Eye (tissue), 1 donor: ENCODE measurements at regions not wholly inside any gene's neighbourhood (a gene's known extent, or its start where the extent isn't known, plus 50 kb on each side); places are given as distances from the start of the nearest gene placed in this dataset.
"Not testable (repeated sequence)": the region's sequence is repeated elsewhere in the genome, so short reads cannot be mapped to it uniquely, and the experiment has no call there.

Experiments used
- DNase-seq: peaks from one replicate; pipeline ENCODE4 v3.0.0-alpha.2; 2015

DNA sequence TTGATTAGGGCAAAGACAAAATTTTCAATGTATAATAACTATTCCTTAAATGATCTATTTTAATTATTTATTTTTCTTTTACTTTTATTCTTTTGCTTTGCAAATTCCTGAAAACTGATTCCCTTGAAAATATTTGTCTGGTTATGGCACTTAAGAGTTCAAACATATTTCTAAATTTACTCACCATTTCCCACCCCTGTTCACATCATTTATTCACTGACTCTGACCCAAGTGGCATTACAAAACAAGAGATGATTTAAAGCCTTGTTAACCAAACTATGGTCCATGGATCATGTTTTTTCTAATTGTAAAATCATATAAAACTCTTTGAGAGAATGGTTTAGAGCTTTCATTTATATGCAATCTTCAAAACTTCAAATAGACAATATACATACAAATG, 1256.1 kb upstream of the LRRN3 start:
- no peak for DNase-seq

GRCh38 chr7:109835577-109835976, 1255.3 kb upstream of the LRRN3 start:
- DNase-seq, result no peak

DNA sequence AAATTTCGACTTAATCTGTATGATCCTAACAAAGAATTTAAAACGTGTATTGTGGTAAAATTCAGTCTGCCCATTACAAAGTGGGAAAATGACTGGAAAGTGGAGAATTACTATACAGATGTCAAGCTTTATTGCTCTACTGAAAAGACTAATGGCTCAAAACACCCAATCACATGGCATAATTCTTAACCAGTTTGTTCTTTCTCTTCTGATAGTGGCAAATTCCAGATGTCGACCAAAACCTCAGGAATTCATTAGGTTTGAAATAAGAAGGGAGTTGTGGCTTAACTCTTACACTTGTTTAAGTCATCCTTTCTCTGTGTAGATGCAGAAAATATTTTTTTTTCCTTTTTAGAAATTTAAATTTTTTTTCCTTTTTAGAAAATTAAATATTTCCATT, 1254.9 kb upstream of the LRRN3 start:
- DNase-seq, result no peak

DNA sequence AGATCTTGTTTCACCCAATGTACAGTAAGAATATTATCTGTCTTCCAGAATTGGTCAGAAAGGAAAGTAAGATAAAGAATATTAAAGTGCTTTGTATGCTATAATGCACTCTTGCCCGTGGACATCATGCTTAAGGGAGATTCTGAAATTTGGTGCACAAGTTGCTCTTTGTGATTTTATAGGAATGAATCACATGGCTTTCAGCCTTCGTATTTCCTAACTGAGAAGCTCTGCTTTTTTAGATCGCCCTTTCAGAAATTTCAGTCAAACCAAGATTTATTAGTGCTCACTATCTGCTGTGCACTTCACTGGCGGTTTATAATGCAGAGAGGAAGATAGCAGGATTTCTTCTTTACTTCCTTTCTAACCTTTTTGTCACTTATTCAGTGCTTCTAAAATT, 1248.5 kb upstream of the LRRN3 start:
- DNase-seq, result no peak

DNA sequence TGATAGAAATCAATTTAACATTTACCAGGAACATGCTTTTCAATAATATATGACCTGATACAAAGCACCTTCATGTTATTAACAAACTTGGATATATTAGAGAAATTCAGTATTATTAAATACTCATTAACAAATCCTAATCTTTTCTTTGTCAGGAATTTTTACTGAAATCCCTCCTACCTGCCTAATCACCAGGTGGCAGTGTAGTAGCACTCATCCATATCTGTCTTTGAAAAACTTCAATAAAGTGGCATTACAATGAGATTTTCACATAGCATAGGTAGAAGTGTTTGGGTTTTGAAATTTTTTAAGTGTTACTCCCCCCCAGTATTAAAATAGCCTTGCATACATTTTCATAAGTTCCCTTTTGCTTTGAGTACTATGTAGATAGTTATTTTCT, 1246.6 kb upstream of the LRRN3 start:
- DNase-seq, result peak; percentile 45

DNA sequence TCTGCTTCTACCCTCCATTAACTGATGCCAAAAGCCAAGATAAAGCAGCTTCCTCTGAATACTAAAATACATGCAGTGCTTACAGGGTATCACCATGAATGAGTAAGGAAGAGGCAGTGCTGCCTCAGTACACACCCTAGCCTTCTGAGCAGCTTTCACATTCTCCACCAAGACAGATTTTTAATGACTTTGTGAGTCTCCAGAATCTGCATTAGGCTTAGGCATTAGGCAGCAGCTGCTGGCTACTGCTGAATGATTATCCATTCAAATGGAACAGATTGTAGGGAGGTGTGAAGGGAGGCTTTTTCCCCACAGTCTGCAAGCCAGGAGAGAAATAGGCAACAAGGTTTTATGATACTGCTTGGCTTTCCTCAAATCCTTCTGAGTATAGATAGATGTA, 1226.7 kb upstream of the LRRN3 start:
- peak; percentile 55 for DNase-seq

DNA sequence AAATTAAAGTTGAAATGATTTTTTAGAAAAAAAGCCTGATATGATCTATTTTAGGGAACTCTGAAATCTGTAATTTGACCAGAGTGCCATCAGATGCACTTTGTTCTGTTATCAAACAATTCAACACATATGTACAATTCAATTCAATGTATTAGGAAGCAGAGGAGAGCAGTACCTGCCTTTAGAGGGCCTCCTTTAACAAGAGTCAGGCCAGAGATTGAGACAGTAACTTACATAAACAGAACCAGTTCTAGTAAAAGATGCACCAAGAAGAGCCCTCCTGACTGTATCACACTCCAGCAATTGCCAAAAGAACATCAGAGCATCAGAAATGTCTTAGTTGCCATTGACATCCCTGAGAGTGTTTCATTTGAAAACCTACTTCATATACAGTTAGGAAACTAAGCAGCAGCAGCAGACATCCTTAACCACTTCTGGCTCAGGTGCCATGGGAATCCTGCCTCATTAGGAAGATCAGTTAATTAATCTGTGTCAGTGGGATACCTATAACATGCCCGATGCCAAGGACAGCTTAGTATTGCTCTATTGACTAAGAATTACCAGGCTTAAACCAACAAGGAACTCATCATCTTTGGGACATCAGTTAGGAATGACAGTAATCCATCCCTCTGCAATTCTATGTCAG, 1222.6 kb upstream of the LRRN3 start:
- no peak for DNase-seq

- DNase-seq, result no peak
Observed at GRCh38 chr7:109873296-109873695, 1217.6 kb upstream of the LRRN3 start.

- DNase-seq, result no peak
Observed at GRCh38 chr7:109879287-109879828, 1211.6 kb upstream of the LRRN3 start.

- DNase-seq, result no peak
Observed at GRCh38 chr7:109890622-109891021, 1200.3 kb upstream of the LRRN3 start.

DNA sequence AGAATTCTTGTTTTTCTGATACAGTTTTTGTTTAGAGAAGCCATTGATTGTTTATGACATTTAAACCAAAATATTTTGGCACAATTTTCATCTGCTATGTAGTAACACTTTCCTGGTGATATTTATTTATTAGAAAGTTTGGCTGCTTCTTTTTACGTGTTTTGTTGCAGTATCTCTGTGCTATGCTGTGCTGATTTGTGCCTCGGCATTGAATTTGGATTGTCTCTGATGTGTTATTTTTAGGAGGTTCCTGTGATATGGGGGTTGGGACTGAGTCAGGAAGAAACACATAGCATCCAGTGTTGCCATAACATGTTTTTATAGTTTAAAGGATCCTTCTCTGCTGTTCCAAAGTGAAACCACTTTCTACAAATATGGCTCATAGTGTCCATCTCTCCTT, 1197.7 kb upstream of the LRRN3 start:
- DNase-seq, result no peak

DNA sequence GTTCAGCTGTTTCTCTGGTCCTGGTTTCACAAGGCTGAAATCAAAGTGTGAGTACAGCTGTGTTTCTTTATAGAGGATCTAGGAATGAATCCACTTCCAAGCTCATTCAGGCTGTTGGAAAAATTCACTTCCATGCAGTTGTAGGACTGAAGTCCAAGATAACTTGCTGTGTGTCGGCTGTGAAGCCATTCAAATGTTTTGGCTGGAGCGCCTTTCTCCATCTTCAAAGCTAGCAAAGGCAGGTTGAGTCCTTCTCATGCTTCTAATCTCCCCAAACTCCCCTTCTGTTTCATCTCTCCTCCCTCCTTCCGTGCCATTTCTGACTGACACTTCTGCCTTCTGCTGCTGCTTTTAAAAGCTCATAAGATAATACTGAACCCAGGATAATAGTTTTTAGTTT, 1195.4 kb upstream of the LRRN3 start:
- no peak for DNase-seq

- peak; percentile 37 for DNase-seq
Observed at GRCh38 chr7:109901926-109902325, 1189.0 kb upstream of the LRRN3 start.

DNA sequence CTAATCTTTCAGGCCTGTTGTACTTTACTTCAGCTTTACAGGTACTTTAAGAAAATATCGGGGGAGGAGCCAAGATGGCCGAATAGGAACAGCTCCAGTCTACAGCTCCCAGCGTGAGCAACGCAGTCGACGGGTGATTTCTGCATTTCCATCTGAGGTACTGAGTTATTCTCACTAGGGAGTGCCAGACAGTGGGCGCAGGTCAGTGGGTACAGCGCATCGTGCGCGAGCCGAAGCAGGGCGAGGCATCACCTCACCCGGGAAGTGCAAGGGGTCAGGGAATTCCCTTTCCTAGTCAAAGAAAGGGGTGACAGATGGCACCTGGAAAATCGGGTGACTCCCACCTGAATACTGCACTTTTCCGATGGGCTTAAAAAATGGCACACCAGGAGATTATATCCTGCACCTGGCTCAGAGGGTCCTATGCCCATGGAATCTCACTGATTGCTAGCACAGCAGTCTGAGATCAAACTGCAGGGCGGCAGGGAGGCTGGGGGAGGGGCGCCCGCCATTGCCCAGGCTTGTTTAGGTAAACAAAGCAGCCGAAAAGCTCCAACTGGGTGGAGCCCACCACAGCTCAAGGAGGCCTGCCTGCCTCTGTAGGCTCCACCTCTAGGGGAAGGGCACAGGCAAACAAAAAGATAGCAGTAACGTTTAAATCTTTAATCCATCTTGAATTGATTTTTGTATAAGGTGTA, 1185.4 kb upstream of the LRRN3 start:
- DNase-seq, result not testable (repeated sequence)

DNA sequence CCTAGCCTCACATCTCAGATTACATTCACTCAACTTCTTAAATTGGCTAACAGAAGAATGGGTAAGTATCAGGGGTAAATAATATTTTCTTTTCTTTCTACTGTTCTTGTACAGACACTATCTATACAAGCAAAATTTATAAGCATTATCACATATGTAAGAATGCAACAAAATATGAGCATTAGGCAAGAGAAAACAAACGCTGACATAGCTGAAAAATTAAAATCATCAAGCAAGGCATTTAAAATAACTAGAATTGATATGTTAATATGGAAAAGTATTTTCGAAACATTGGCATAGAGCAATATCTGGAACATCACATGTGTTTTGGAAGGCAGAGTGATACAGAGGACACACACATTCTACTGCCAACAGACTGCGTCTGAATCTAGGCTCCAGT, 1175.3 kb upstream of the LRRN3 start:
- no peak for DNase-seq

- no peak for DNase-seq
Observed at GRCh38 chr7:109926738-109927137, 1164.2 kb upstream of the LRRN3 start.

DNA sequence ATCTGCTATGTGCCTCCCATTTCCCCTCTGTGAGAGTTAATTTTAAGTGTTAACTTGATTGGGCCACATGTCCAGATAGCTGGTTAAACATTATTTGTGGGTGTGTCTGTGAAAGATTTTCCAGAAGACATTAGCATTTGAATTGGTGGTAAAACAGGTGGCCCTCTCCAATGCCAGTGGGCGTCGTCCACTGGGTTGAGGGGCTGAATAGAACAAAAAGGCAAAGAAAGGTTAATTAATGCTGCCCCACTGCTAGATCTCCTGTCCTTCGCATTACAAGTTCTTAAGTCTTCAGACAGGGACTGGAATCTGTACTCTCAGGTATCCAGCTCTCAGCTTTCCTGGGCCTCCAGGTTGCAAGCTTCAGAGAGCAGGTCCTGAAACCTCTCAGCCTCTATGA, 1160.9 kb upstream of the LRRN3 start:
- DNase-seq, result no peak

DNA sequence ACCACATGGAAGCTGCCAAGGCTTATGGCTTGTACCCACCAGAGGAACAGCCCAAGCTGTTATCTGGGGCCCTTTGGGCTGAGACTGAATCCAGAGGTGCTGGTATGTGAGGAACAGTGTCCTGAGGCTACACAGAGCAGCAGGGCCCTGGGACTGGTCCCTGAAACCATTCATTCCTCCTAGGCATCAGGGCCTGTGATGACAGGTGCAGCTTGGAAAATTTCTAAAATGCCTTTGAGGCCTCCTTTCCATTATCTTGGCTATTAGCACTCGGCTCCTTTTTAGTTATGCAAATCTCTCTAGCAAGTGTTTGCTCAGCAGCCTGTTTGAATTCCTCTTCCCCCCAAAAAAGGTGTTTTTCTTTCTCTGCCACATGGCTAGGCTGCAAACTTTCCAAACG, 1151.7 kb upstream of the LRRN3 start:
- DNase-seq, result no peak

GRCh38 chr7:109945820-109946518, 1145.0 kb upstream of the LRRN3 start:
- DNase-seq, result no peak

- no peak for DNase-seq
Observed at GRCh38 chr7:109950256-109950655, 1140.7 kb upstream of the LRRN3 start.

DNA sequence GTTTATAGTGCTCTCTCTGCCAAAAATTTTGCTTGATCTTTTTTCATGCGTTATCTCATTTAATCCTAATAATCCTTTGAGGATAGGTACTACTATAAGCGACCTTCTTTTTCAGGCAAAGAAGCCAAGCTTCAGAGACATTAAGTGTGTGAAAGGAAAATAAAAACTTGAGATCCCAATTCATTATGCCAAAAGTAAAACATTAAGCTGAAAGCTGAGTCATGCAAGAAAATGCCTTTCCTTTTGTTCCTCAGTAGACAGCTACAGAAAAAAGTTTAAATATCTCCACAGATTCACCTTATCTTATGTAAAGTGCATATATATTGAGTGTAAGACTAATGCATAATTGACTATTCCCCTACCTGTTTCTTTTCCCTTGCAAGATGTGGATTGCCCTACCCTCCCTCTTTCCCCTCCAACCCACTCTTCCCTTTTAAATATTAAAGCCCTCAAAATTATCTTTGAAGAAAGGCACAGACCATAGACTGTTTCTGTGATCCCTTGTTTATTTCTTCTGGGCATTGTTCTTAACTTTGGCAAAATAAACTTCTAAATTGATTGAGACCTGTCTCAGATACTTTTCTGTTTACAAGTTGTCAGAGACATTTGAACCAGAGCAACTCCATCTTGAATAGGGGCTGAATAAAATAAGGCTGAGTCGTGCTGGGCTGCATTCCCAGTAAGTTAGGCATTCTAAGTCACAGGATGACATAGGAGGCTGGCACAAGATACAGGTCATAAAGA, 1139.9 kb upstream of the LRRN3 start:
- DNase-seq, result no peak

GRCh38 chr7:109951565-109951928, 1139.4 kb upstream of the LRRN3 start:
- DNase-seq, result no peak

- DNase-seq, result no peak
Observed at GRCh38 chr7:109955986-109956385, 1134.9 kb upstream of the LRRN3 start.
